HL-60 (cell line): ENCODE measurements at regions not wholly inside any gene's neighbourhood (a gene's known extent, or its start where the extent isn't known, plus 50 kb on each side); places are given as distances from the start of the nearest gene placed in this dataset.

Experiments used
- CTCF ChIP-seq: IDR thresholded peaks from one replicate; pipeline ENCODE4 v1.5.1; 2011; ENCODE audit warnings: low read length, control low read depth, inconsistent platforms; ENCODE audit not compliant: insufficient read depth
- POLR2AphosphoS5 ChIP-seq: IDR thresholded peaks from 2 replicates; pipeline ENCODE4 v1.6.1; 2012; ENCODE audit warnings: low read depth
- SPI1 ChIP-seq: IDR thresholded peaks from 2 replicates; pipeline ENCODE4 v1.6.1; 2012; ENCODE audit warnings: low read depth, mild to moderate bottlenecking, borderline replicate concordance

GRCh38 chr4:160352637-160353036 lies 1249.8 kb downstream of the RAPGEF2 start:
- TF ChIP-seq CTCF: no peak
- TF ChIP-seq POLR2AphosphoS5: no peak
- TF ChIP-seq SPI1: no peak
